Activated CD8-positive, alpha-beta memory T cell treated with anti-CD3 and anti-CD28 coated beads, Interleukin-2, amount 50 U/mL, for 24 hours (primary cell): ENCODE measurements at regions not wholly inside any gene's neighbourhood (a gene's known extent, or its start where the extent isn't known, plus 50 kb on each side); places are given as distances from the start of the nearest gene placed in this dataset.

Source experiments
- DNase-seq: peaks from one replicate; pipeline ENCODE4 v3.0.0-alpha.2; 2020; ENCODE audit errors: extremely low read depth

DNA sequence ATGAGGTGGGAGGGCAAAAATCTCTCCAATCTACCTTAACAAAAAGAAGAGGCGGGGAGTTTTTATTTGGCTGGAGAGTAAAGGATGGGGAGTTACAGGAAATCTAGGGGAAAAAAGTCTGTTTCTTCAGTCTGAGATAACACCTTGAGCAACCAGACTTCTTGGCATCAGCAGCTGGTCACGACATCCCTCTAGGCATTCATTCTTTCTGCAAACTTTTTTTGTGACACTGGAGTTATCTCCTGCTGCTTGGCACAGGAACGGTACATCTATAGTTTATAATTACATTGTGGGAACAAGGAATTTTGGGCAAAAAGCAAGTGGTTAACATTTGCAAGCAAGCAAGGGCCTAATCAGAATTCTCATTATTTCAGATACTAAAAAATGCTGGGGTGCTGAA lies 50.6 kb upstream of the IFNGR1 start:
- no peak for DNase-seq

DNA sequence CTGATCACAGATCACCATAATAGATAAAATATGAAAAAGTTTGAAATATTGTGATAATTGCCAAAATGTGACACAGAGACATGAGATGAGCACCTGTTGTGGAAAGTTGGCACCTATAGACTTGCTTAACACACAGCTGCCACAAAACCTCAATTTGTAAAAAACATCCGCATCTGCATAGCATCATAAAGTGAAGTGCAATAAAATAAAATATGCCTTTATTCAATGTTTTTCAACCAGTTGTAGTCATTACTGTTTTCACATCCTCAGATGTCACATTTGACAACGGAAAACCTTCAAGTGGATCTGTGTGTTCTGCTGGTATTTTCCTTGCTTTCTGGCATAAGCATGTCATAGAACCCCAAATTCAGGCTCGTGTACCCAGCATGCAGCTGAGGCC lies 50.2 kb upstream of the IFNGR1 start:
- DNase-seq = no peak
